GM23338 (cell line): ENCODE measurements at regions not wholly inside any gene's neighbourhood (a gene's known extent, or its start where the extent isn't known, plus 50 kb on each side); places are given as distances from the start of the nearest gene placed in this dataset.

Source experiments
- CREB1 ChIP-seq: fragments of 250-450 bp; sonication (Bioruptor Pico); IDR thresholded peaks from 2 replicates; pipeline ENCODE4 v1.5.0; 2020; ENCODE audit warnings: low read depth, mild to moderate bottlenecking, moderate library complexity
- EZH2 ChIP-seq: fragments of 200-600 bp; sonication (generic); IDR thresholded peaks from one replicate; pipeline ENCODE4 v1.8.0; 2017; ENCODE audit warnings: antibody characterized with exemption, mild to moderate bottlenecking, low read depth; ENCODE audit not compliant: unreplicated experiment
- JUNB ChIP-seq: IDR thresholded peaks from one replicate; pipeline ENCODE4 v1.6.1; 2016; ENCODE audit warnings: antibody characterized with exemption; ENCODE audit not compliant: unreplicated experiment
- STAT1 ChIP-seq: IDR thresholded peaks from one replicate; pipeline ENCODE4 v1.6.1; 2016; ENCODE audit warnings: antibody characterized with exemption; ENCODE audit not compliant: unreplicated experiment
- ZNF114 ChIP-seq: fragments of 250-450 bp; sonication (Bioruptor Pico); IDR thresholded peaks from 2 replicates; pipeline ENCODE4 v1.5.0; 2020; ENCODE audit warnings: mild to moderate bottlenecking, moderate library complexity
- ZNF331 ChIP-seq: fragments of 250-450 bp; sonication (Bioruptor Pico); IDR thresholded peaks from 2 replicates; pipeline ENCODE4 v1.5.0; 2020; ENCODE audit warnings: low read depth, mild to moderate bottlenecking, moderate library complexity
- TF ChIP-seq, protein P1 (sequence below): fragments of 250-450 bp; sonication (Bioruptor Pico); IDR thresholded peaks from 2 replicates; pipeline ENCODE4 v1.5.0; 2020; ENCODE audit warnings: mild to moderate bottlenecking, moderate library complexity
- TF ChIP-seq, protein P2 (sequence below): IDR thresholded peaks from 2 replicates; pipeline ENCODE4 v1.6.1; 2016; ENCODE audit warnings: antibody characterized with exemption
- TF ChIP-seq, protein P3 (sequence below), 2 experiments: fragments of 200-600 bp in 1 of 2; sonication (generic) in 1 of 2; conservative IDR thresholded peaks; 2 replicates each; pipeline versions ENCODE4 v1.5.1 to v1.6.1; 2016 to 2017; ENCODE audit warnings: antibody characterized with exemption in 2 of 2, low read depth in 2 of 2, mild to moderate bottlenecking in 2 of 2, moderate library complexity in 1 of 2

DNA sequence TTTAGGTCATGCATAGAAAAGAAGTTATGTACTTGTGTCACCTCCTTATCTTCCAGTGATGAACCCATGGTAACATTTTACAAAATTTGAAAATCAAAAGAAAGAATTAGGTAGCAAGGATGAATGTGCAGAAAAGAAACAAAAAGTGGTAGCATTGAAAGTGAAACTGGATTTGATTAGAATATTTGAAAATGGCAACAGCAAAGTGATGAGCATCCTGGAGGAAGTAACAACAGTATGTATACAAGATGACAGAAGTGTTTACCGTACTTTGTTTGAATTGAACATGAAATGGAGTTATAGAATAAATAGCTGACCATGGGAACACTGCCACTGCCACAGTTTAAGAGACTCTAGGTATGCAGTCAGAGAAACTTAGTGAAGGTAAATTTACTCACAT lies 1313.1 kb downstream of the CDH11 start (continued):
- TF ChIP-seq, protein P1, sequence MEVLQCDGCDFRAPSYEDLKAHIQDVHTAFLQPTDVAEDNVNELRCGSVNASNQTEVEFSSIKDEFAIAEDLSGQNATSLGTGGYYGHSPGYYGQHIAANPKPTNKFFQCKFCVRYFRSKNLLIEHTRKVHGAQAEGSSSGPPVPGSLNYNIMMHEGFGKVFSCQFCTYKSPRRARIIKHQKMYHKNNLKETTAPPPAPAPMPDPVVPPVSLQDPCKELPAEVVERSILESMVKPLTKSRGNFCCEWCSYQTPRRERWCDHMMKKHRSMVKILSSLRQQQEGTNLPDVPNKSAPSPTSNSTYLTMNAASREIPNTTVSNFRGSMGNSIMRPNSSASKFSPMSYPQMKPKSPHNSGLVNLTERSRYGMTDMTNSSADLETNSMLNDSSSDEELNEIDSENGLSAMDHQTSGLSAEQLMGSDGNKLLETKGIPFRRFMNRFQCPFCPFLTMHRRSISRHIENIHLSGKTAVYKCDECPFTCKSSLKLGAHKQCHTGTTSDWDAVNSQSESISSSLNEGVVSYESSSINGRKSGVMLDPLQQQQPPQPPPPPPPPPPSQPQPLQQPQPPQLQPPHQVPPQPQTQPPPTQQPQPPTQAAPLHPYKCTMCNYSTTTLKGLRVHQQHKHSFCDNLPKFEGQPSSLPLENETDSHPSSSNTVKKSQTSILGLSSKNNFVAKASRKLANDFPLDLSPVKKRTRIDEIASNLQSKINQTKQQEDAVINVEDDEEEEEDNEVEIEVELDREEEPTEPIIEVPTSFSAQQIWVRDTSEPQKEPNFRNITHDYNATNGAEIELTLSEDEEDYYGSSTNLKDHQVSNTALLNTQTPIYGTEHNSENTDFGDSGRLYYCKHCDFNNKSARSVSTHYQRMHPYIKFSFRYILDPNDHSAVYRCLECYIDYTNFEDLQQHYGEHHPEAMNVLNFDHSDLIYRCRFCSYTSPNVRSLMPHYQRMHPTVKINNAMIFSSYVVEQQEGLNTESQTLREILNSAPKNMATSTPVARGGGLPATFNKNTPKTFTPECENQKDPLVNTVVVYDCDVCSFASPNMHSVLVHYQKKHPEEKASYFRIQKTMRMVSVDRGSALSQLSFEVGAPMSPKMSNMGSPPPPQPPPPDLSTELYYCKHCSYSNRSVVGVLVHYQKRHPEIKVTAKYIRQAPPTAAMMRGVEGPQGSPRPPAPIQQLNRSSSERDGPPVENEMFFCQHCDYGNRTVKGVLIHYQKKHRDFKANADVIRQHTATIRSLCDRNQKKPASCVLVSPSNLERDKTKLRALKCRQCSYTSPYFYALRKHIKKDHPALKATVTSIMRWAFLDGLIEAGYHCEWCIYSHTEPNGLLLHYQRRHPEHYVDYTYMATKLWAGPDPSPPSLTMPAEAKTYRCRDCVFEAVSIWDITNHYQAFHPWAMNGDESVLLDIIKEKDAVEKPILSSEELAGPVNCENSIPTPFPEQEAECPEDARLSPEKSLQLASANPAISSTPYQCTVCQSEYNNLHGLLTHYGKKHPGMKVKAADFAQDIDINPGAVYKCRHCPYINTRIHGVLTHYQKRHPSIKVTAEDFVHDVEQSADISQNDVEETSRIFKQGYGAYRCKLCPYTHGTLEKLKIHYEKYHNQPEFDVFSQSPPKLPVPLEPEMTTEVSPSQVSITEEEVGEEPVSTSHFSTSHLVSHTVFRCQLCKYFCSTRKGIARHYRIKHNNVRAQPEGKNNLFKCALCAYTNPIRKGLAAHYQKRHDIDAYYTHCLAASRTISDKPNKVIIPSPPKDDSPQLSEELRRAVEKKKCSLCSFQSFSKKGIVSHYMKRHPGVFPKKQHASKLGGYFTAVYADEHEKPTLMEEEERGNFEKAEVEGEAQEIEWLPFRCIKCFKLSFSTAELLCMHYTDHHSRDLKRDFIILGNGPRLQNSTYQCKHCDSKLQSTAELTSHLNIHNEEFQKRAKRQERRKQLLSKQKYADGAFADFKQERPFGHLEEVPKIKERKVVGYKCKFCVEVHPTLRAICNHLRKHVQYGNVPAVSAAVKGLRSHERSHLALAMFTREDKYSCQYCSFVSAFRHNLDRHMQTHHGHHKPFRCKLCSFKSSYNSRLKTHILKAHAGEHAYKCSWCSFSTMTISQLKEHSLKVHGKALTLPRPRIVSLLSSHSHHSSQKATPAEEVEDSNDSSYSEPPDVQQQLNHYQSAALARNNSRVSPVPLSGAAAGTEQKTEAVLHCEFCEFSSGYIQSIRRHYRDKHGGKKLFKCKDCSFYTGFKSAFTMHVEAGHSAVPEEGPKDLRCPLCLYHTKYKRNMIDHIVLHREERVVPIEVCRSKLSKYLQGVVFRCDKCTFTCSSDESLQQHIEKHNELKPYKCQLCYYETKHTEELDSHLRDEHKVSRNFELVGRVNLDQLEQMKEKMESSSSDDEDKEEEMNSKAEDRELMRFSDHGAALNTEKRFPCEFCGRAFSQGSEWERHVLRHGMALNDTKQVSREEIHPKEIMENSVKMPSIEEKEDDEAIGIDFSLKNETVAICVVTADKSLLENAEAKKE = no peak
- no peak for TF ChIP-seq CREB1 (CRISPR knock-in tag)
- TF ChIP-seq ZNF114 (CRISPR knock-in tag) = no peak
- no peak for TF ChIP-seq EZH2
- TF ChIP-seq, protein P2, sequence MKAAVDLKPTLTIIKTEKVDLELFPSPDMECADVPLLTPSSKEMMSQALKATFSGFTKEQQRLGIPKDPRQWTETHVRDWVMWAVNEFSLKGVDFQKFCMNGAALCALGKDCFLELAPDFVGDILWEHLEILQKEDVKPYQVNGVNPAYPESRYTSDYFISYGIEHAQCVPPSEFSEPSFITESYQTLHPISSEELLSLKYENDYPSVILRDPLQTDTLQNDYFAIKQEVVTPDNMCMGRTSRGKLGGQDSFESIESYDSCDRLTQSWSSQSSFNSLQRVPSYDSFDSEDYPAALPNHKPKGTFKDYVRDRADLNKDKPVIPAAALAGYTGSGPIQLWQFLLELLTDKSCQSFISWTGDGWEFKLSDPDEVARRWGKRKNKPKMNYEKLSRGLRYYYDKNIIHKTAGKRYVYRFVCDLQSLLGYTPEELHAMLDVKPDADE = no peak
- TF ChIP-seq, protein P3, sequence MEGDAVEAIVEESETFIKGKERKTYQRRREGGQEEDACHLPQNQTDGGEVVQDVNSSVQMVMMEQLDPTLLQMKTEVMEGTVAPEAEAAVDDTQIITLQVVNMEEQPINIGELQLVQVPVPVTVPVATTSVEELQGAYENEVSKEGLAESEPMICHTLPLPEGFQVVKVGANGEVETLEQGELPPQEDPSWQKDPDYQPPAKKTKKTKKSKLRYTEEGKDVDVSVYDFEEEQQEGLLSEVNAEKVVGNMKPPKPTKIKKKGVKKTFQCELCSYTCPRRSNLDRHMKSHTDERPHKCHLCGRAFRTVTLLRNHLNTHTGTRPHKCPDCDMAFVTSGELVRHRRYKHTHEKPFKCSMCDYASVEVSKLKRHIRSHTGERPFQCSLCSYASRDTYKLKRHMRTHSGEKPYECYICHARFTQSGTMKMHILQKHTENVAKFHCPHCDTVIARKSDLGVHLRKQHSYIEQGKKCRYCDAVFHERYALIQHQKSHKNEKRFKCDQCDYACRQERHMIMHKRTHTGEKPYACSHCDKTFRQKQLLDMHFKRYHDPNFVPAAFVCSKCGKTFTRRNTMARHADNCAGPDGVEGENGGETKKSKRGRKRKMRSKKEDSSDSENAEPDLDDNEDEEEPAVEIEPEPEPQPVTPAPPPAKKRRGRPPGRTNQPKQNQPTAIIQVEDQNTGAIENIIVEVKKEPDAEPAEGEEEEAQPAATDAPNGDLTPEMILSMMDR (conservative IDR thresholded peaks at IDR 0.05; ENCODE audit: low read depth in 2 of 2) = no peak
- TF ChIP-seq ZNF331 = no peak
- no peak for TF ChIP-seq STAT1
- no peak for TF ChIP-seq JUNB
